Fibroblast of gingiva (primary cell): ENCODE measurements at regions not wholly inside any gene's neighbourhood (a gene's known extent, or its start where the extent isn't known, plus 50 kb on each side); places are given as distances from the start of the nearest gene placed in this dataset.

Experiments used
- DNase-seq: peaks from one replicate; pipeline ENCODE4 v3.0.0-alpha.2; 2011; ENCODE audit warnings: low read depth

- no peak for DNase-seq
Observed at GRCh38 chr4:7127576-7127975, 59.7 kb upstream of the GRPEL1 start.

- DNase-seq: no peak
Observed at GRCh38 chr4:7126981-7127380, 59.1 kb upstream of the GRPEL1 start.

GRCh38 chr4:7124689-7125442 is 57.0 kb upstream of the GRPEL1 start:
- peak; percentile 90 for DNase-seq

- no peak for DNase-seq
Observed at GRCh38 chr4:7121866-7122653, 54.2 kb upstream of the GRPEL1 start.

GRCh38 chr4:7121174-7121573 is 53.3 kb upstream of the GRPEL1 start:
- no peak for DNase-seq

- no peak for DNase-seq
Observed at GRCh38 chr4:7120341-7120740, 52.5 kb upstream of the GRPEL1 start.

- DNase-seq: no peak
Observed at GRCh38 chr4:7118013-7118832, 50.4 kb upstream of the GRPEL1 start.
